GM23248 (cell line): ENCODE measurements at regions not wholly inside any gene's neighbourhood (a gene's known extent, or its start where the extent isn't known, plus 50 kb on each side); places are given as distances from the start of the nearest gene placed in this dataset.

ENCODE experiments used
- DNase-seq: peaks from one replicate; pipeline ENCODE4 v3.0.0-alpha.2; 2015
- H2AFZ ChIP-seq: fragments of 200-600 bp; sonication (generic); 2 replicates; pipeline ENCODE4 v1.6.1; 2016; ENCODE audit warnings: antibody characterized with exemption
- H3F3A ChIP-seq: fragments of 200-600 bp; sonication (generic); 2 replicates; pipeline ENCODE4 v1.6.1; 2016; ENCODE audit warnings: mild to moderate bottlenecking, antibody characterized with exemption, mixed run types; ENCODE audit not compliant: insufficient read depth
- H3K27ac ChIP-seq: fragments of 200-600 bp; sonication (generic); 2 replicates; pipeline ENCODE4 v1.5.1; 2016; ENCODE audit warnings: mild to moderate bottlenecking
- H3K27me3 ChIP-seq: fragments of 200-600 bp; sonication (generic); replicated peaks from 2 replicates; pipeline ENCODE4 v1.6.1; 2016; ENCODE audit warnings: mild to moderate bottlenecking; ENCODE audit not compliant: insufficient read depth
- H3K36me3 ChIP-seq: fragments of 200-600 bp; sonication (generic); 2 replicates; pipeline ENCODE4 v1.6.1; 2016; ENCODE audit warnings: low read depth, mild to moderate bottlenecking
- H3K4me1 ChIP-seq: fragments of 200-600 bp; sonication (generic); 2 replicates; pipeline ENCODE4 v1.6.1; 2016; ENCODE audit warnings: mild to moderate bottlenecking; ENCODE audit not compliant: insufficient read depth
- H3K4me2 ChIP-seq: fragments of 200-600 bp; sonication (generic); one replicate; pipeline ENCODE4 v1.6.1; 2016; ENCODE audit warnings: mild to moderate bottlenecking; ENCODE audit not compliant: unreplicated experiment
- H3K4me3 ChIP-seq: fragments of 200-600 bp; sonication (generic); 2 replicates; pipeline ENCODE4 v1.5.1; 2016; ENCODE audit warnings: mild to moderate bottlenecking
- H3K79me2 ChIP-seq: fragments of 200-600 bp; sonication (generic); 2 replicates; pipeline ENCODE4 v1.6.1; 2016; ENCODE audit warnings: mild to moderate bottlenecking; ENCODE audit not compliant: insufficient read depth
- H3K9ac ChIP-seq: fragments of 200-600 bp; sonication (generic); 2 replicates; pipeline ENCODE4 v1.6.1; 2016; ENCODE audit warnings: mild to moderate bottlenecking
- H3K9me2 ChIP-seq: fragments of 200-600 bp; sonication (generic); 2 replicates; pipeline ENCODE4 v1.6.1; 2016; ENCODE audit warnings: mixed run types, mild to moderate bottlenecking, moderate library complexity; ENCODE audit not compliant: insufficient read depth
- H3K9me3 ChIP-seq: fragments of 200-600 bp; sonication (generic); one replicate; pipeline ENCODE4 v1.6.1; 2017; ENCODE audit warnings: low read depth
- H4K20me1 ChIP-seq: fragments of 200-600 bp; sonication (generic); 2 replicates; pipeline ENCODE4 v1.6.0; 2016; ENCODE audit not compliant: insufficient read depth
- EZH2 ChIP-seq: fragments of 200-600 bp; sonication (generic); IDR thresholded peaks from 2 replicates; pipeline ENCODE4 v1.6.1; 2018; ENCODE audit warnings: antibody characterized with exemption, mild to moderate bottlenecking; ENCODE audit not compliant: insufficient read depth, poor library complexity, severe bottlenecking
- EZH2phosphoT487 ChIP-seq: fragments of 200-600 bp; sonication (generic); IDR thresholded peaks from 2 replicates; pipeline ENCODE4 v1.6.1; 2018; ENCODE audit warnings: antibody characterized with exemption, moderate library complexity, mild to moderate bottlenecking, low read depth; ENCODE audit not compliant: insufficient read depth
- WGBS, 2 experiments: methylation state at CpG; one replicate each; pipeline ENCODE4 v1.1.6; 2015 to 2017; ENCODE audit warnings: low lambda C conversion rate in 2 of 2, low coverage in 1 of 2; ENCODE audit errors: missing lambda C conversion rate in 2 of 2; 5-methylcytosine and 5-hydroxymethylcytosine counted together
- in situ Hi-C: fragments of 300-500 bp; cut with MboI; formaldehyde crosslinking; loops from 2 replicates; pipeline ENCODE4 v1.15.0; 2020

DNA sequence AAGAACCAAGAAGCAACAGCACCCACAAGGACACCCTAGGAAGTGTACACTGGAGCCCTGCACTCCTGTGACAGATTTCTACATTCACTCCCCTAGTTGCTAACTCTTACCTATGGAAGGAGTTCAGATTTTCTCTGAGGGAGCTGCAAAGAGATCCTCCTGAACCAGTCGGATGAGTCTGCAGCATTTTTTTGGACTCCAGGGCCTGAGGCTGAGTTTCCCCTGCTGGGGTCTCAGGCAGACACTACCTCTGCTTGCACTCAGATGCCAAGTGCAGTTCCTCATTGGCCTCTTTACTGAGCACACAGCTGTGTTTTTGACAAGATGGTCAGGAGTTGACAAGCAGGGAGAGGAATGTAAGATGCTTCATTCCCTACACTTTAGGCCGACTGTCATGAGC, 153.2 kb upstream of the RBM19 start:
- Histone ChIP-seq H4K20me1 (no peaks in the 10 kb centered on the region), H3F3A (no peaks in the 10 kb centered on the region), H3K27me3 (peaks cover under 1% of the 10 kb centered on the region), H2AFZ (no peak overlapping the region), H3K36me3 (no peaks in the 10 kb centered on the region), H3K9me3 (no peaks in the 10 kb centered on the region), H3K79me2 (no peaks in the 10 kb centered on the region), H3K4me3 (no peak overlapping the region), H3K9me2 (no peaks in the 10 kb centered on the region), H3K4me1 (no peaks in the 10 kb centered on the region), H3K4me2 (no peak overlapping the region), H3K9ac (no peak overlapping the region), H3K27ac (no peak overlapping the region)
- in situ Hi-C loops: no loop called here
- TF ChIP-seq EZH2 (no peak), EZH2phosphoT487 (no peak)
- no peak for DNase-seq
- WGBS, 2 experiments: 36 to 37% methylated on average over 2 of the region's 2 CpGs

DNA sequence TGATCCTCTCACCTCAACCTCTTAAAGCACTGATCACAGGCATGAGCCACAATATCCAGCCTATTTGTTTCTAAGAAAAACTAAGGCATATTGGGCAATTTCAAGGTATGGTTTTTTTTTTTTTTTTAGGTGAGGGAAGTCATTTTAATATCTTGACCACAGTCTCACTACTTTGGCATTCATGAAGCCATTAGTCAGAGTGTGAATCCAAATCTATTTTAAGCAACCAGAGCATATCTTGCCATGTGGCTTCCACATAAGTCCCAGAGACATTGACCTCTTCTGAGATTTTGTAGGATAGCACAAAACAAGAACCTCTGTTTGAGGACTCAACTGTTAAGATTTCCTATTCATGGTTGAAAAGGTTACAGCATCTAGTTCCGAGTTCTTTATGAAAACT, 130.3 kb upstream of the RBM19 start:
- Histone ChIP-seq H3K4me1 (peaks cover 10% of the 10 kb centered on the region), H3F3A (no peaks in the 10 kb centered on the region), H3K4me3 (no peak overlapping the region), H4K20me1 (no peaks in the 10 kb centered on the region), H3K79me2 (no peaks in the 10 kb centered on the region), H3K9me3 (no peaks in the 10 kb centered on the region), H3K4me2 (no peak overlapping the region), H3K9me2 (no peaks in the 10 kb centered on the region), H3K27ac (no peak overlapping the region), H2AFZ (no peak overlapping the region), H3K9ac (no peak overlapping the region), H3K27me3 (no peaks in the 10 kb centered on the region), H3K36me3 (no peaks in the 10 kb centered on the region)
- peak; percentile 80 for DNase-seq
- in situ Hi-C loops: no loop called here
- 83 to 90% methylated on average over 1 of the region's 1 CpG for WGBS, 2 experiments
- TF ChIP-seq EZH2phosphoT487: no peak
- TF ChIP-seq EZH2: no peak

DNA sequence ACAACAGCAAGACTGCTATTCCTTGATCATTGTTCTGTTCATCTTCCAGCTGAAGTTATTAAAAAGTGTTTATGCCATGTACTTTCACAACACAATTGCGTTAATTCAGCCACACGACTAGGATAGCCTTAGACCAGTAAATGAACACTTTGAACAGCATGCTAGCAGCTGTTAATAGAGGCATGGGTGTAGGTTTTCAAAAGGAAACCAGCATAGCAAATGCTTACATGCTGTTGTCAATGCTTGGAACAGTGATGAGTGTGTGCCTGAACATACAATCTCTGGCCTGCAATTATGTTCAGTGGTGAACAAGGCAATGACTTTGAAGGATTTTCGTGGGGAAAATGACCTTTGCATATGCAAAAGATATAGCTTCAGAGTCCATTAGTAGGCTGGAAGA, 127.4 kb upstream of the RBM19 start:
- Histone ChIP-seq H3K4me2 (no peak overlapping the region), H3K27me3 (no peaks in the 10 kb centered on the region), H3K9me2 (no peaks in the 10 kb centered on the region), H3K4me1 (peaks cover 10% of the 10 kb centered on the region), H2AFZ (no peak overlapping the region), H4K20me1 (no peaks in the 10 kb centered on the region), H3F3A (no peaks in the 10 kb centered on the region), H3K4me3 (no peak overlapping the region), H3K79me2 (no peaks in the 10 kb centered on the region), H3K9ac (no peak overlapping the region), H3K9me3 (no peaks in the 10 kb centered on the region), H3K27ac (no peak overlapping the region), H3K36me3 (no peaks in the 10 kb centered on the region)
- in situ Hi-C loops: no loop called here
- DNase-seq: no peak
- WGBS, 2 experiments: 25 to 29% methylated on average over 3 of the region's 3 CpGs
- no peak for TF ChIP-seq EZH2

DNA sequence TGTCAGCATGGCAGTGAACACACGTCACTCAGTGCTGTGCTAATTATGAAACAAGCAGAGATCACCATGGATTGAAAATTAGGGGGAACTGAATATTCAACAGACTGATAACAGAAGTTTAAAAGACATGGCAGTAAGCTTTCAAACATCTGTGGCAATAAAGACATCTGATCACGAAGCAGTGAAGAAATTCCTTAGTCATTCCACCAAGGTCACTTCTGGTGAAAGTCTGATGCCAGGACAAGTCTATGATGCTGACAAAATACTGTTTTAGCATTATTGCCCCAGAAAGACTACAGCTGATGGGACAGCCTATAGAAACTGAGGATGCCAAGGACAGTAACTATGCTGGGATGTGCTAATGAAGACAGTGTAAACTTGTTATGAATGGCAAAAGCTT, 126.9 kb upstream of the RBM19 start:
- WGBS, 2 experiments: 28 to 34% methylated on average over 2 of the region's 2 CpGs
- H3K9me2 ChIP-seq: no peaks in the 10 kb centered on the region
- in situ Hi-C loops: no loop called here
- H4K20me1 ChIP-seq: no peaks in the 10 kb centered on the region
- peaks cover 10% of the 10 kb centered on the region for H3K4me1 ChIP-seq
- H3K27me3 ChIP-seq: no peaks in the 10 kb centered on the region; the same call in 1 of the 2 replicates
- H3K79me2 ChIP-seq: no peaks in the 10 kb centered on the region
- H3F3A ChIP-seq: no peaks in the 10 kb centered on the region
- H3K27ac ChIP-seq: no peak overlapping the region
- TF ChIP-seq EZH2 (no peak), EZH2phosphoT487 (no peak)
- H3K9me3 ChIP-seq: no peaks in the 10 kb centered on the region
- no peak overlapping the region for H3K4me3 ChIP-seq
- no peak overlapping the region for H3K4me2 ChIP-seq
- H2AFZ ChIP-seq: no peak overlapping the region
- no peaks in the 10 kb centered on the region for H3K36me3 ChIP-seq
- DNase-seq: peak; percentile 53
- H3K9ac ChIP-seq: no peak overlapping the region

DNA sequence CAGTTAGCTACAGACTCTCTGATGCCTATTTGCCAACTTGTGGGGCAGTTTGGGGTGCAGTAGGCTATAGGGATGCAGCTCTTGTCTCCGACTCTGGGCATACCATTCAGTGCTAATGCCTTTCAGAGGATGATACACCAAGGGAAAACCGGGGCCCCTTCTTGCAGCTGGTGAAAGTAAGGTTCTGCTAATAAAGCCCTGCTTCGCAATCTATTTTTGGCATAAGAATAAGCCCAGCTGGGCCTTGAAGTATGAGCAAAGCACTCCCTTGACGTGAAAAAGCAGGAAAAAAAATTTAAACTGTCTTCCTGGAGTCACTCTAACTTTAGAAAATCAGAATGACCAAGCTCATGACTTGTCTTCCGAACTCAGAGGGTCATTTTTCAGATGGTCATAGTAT, 124.1 kb upstream of the RBM19 start:
- no peaks in the 10 kb centered on the region for H3F3A ChIP-seq
- H3K4me2 ChIP-seq: no peak overlapping the region
- TF ChIP-seq EZH2phosphoT487 (no peak), EZH2 (no peak)
- H3K9me2 ChIP-seq: no peaks in the 10 kb centered on the region
- H3K9me3 ChIP-seq: no peaks in the 10 kb centered on the region
- no peaks in the 10 kb centered on the region; the same call in 1 of the 2 replicates for H3K27me3 ChIP-seq
- DNase-seq: no peak
- in situ Hi-C loops: no loop called here
- no peaks in the 10 kb centered on the region for H3K36me3 ChIP-seq
- no peak overlapping the region for H3K4me3 ChIP-seq
- H3K79me2 ChIP-seq: no peaks in the 10 kb centered on the region
- 27% methylated on average over 5 of the region's 5 CpGs for WGBS, 2 experiments
- no peaks in the 10 kb centered on the region for H3K4me1 ChIP-seq
- no peaks in the 10 kb centered on the region for H4K20me1 ChIP-seq
- H3K9ac ChIP-seq: no peak overlapping the region
- no peak overlapping the region for H3K27ac ChIP-seq
- H2AFZ ChIP-seq: no peak overlapping the region
